Stomach (tissue), 8 donors: ENCODE measurements at regions not wholly inside any gene's neighbourhood (a gene's known extent, or its start where the extent isn't known, plus 50 kb on each side); places are given as distances from the start of the nearest gene placed in this dataset.

ENCODE experiments used
- DNase-seq, 2 donors: peaks; one replicate each; pipeline versions ENCODE4 v3.0.0 to v3.0.0-alpha.2; 2013 to 2019
- H3K27ac ChIP-seq, 5 donors: fragments of 200-600 bp in 4 of 5; sonication (generic) in 4 of 5; one replicate each; pipeline ENCODE4 v1.5.1; 2013 to 2019; ENCODE audit warnings: mild to moderate bottlenecking in 1 of 5, moderate library complexity in 1 of 5
- H3K27me3 ChIP-seq, 3 donors: fragments of 200-600 bp; sonication (generic); one replicate each; pipeline ENCODE4 v1.5.1; 2017 to 2019; ENCODE audit warnings: mixed run types in 1 of 3
- H3K36me3 ChIP-seq, 4 donors: fragments of 200-600 bp; sonication (generic); 1 replicate in 3 of 4; 2 replicates in 1 of 4; pipeline ENCODE4 v1.5.1; 2016 to 2019
- H3K4me1 ChIP-seq, 4 donors: fragments of 200-600 bp; sonication (generic); one replicate each; pipeline ENCODE4 v1.5.1; 2016 to 2019
- H3K4me3 ChIP-seq, 4 donors: fragments of 200-600 bp; sonication (generic) in 3 of 4; one replicate each; pipeline ENCODE4 v1.5.1; 2016 to 2019; ENCODE audit warnings: mild to moderate bottlenecking in 1 of 4
- H3K9me3 ChIP-seq, 4 donors: fragments of 200-600 bp; sonication (generic); one replicate each; pipeline ENCODE4 v1.5.1; 2016 to 2019
- EP300 ChIP-seq: sonication (generic); formaldehyde crosslinking; IDR thresholded peaks from one replicate; pipeline ENCODE4 v1.6.1; 2017; ENCODE audit warnings: antibody characterized with exemption
- POLR2A ChIP-seq, 4 donors: fragments of 450-650 bp; IDR thresholded peaks; one replicate each; pipeline ENCODE4 v1.6.1; 2016; ENCODE audit warnings: antibody characterized with exemption in 4 of 4, control low read depth in 2 of 4, mild to moderate bottlenecking in 1 of 4, moderate library complexity in 1 of 4
- POLR2AphosphoS5 ChIP-seq, 3 donors: sonication (generic); formaldehyde crosslinking; IDR thresholded peaks; one replicate each; pipeline ENCODE4 v1.6.1; 2016; ENCODE audit warnings: antibody characterized with exemption in 3 of 3
- WGBS, 5 donors: extraction: QIAGEN DNeasy Blood & Tissue Kit in 3 of 5; methylation state at CpG; one replicate each; pipeline versions ENCODE4 v1.1.5 to v1.1.7; 2013 to 2018; 5-methylcytosine and 5-hydroxymethylcytosine counted together
- intact Hi-C: fragments of 100-400 bp; cut with DNase I; formaldehyde crosslinking; loops from one replicate; pipeline ENCODE4 v1.15.1; 2023; ENCODE audit warnings: low total_unique reads
- TF ChIP-seq, protein P1 (sequence below), 7 experiments: fragments of 450-650 bp in 4 of 7; fragments of 200-600 bp in 3 of 7; sonication (generic) in 3 of 7; IDR thresholded peaks; one replicate each; pipeline ENCODE4 v1.5.1; 2016 to 2019; ENCODE audit warnings: antibody characterized with exemption in 7 of 7, control low read depth in 2 of 7, mild to moderate bottlenecking in 1 of 7
- donor health status: healthy with polysubstance abuse.
- donor health status: Bipolar disorder and iron deficiency.
- donor health status: healthy.

GRCh38 chr1:55580845-55581332, 365.7 kb upstream of the USP24 start:
- WGBS, 5 donors, result 59 to 81% (median 72%) methylated on average over 3 of the region's 3 CpGs
- Histone ChIP-seq H3K36me3 (no peaks in the 10 kb centered on the region), H3K9me3 (no peaks in the 10 kb centered on the region), H3K4me1 (peaks cover 0 to 13% (median 3%) of the 10 kb centered on the region in 4 donors), H3K4me3 (no peak overlapping the region), H3K27me3 (no peaks in the 10 kb centered on the region), H3K27ac (peak overlapping the region in 4 of 5 donors; percentile 53 to 75 (median 66))
- intact Hi-C loops, result no loop called here
- TF ChIP-seq POLR2A (IDR thresholded peaks at IDR 0.05) (no peak), POLR2AphosphoS5 (IDR thresholded peaks at IDR 0.05) (peak in 2 of 3 donors; percentile 10 to 76)
- no peak for DNase-seq

DNA sequence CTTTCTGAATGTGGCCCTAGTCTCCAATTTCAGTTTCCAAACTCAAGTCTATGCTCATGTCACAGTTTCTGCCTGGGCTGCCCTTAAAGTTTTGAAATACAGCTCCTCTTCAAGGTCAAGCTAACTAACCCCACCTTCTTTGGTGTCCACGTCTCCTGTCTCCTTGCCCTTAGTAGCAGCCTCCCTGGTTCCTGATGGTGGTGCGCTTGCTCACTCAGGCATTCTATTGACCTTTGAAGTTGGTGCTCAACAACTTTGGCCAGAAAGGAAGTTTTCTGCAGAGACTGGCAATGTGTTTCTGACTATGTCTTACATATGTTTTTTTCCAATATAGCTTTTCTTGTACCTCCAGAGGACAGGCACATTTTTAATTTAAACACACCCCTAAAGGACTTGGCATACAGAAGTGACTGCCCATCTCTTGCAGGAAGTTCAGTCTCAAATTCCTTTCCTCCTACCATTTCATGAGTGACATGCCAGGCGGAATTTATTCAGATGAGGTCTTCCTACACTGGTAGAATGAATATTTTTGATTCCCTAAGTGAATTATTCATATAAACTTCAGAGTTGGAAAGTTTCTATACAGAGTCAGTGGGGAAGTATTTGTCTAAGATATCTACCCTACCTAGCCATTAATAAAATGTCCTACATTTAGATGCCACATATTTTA, 364.3 kb upstream of the USP24 start:
- 72 to 83% (median 80%) methylated on average over 3 of the region's 3 CpGs for WGBS, 5 donors
- intact Hi-C loops, result no loop called here
- Histone ChIP-seq H3K4me1 (peaks cover 0 to 8% (median under 1%) of the 10 kb centered on the region in 4 donors), H3K36me3 (no peaks in the 10 kb centered on the region), H3K27me3 (no peaks in the 10 kb centered on the region), H3K4me3 (no peak overlapping the region), H3K9me3 (no peaks in the 10 kb centered on the region), H3K27ac (no peak overlapping the region)
- TF ChIP-seq POLR2AphosphoS5 (IDR thresholded peaks at IDR 0.05) (no peak), EP300 (no peak), POLR2A (IDR thresholded peaks at IDR 0.05) (no peak)
- TF ChIP-seq, protein P1, sequence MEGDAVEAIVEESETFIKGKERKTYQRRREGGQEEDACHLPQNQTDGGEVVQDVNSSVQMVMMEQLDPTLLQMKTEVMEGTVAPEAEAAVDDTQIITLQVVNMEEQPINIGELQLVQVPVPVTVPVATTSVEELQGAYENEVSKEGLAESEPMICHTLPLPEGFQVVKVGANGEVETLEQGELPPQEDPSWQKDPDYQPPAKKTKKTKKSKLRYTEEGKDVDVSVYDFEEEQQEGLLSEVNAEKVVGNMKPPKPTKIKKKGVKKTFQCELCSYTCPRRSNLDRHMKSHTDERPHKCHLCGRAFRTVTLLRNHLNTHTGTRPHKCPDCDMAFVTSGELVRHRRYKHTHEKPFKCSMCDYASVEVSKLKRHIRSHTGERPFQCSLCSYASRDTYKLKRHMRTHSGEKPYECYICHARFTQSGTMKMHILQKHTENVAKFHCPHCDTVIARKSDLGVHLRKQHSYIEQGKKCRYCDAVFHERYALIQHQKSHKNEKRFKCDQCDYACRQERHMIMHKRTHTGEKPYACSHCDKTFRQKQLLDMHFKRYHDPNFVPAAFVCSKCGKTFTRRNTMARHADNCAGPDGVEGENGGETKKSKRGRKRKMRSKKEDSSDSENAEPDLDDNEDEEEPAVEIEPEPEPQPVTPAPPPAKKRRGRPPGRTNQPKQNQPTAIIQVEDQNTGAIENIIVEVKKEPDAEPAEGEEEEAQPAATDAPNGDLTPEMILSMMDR (IDR thresholded peaks at IDR 0.05), result no peak
- no peak for DNase-seq

- no peak overlapping the region for H3K27ac ChIP-seq
- no peak overlapping the region for H3K4me3 ChIP-seq
- H3K36me3 ChIP-seq, result no peaks in the 10 kb centered on the region
These were observed 363.5 kb upstream of the USP24 start for GRCh38 chr1:55578646-55579045.

GRCh38 chr1:55575571-55576279, 360.6 kb upstream of the USP24 start:
- H3K4me1 ChIP-seq, result peaks cover 0 to 8% (median 0%) of the 10 kb centered on the region in 4 donors
- no peaks in the 10 kb centered on the region for H3K9me3 ChIP-seq
- H3K27me3 ChIP-seq, result no peaks in the 10 kb centered on the region
- WGBS, 5 donors, result 76 to 94% (median 86%) methylated on average over 3 to 4 of the region's 4 CpGs
- TF ChIP-seq POLR2AphosphoS5 (IDR thresholded peaks at IDR 0.05), result no peak
- TF ChIP-seq, protein P1 (IDR thresholded peaks at IDR 0.05), result no peak
- no peak for TF ChIP-seq EP300
- TF ChIP-seq POLR2A (IDR thresholded peaks at IDR 0.05), result no peak
- intact Hi-C loops, result no loop called here
- H3K4me3 ChIP-seq, result no peak overlapping the region
- no peak overlapping the region for H3K27ac ChIP-seq
- no peaks in the 10 kb centered on the region for H3K36me3 ChIP-seq
- DNase-seq, result no peak

More at GRCh38 chr1:55578646-55579045, 363.5 kb upstream of the USP24 start:
- no peaks in the 10 kb centered on the region for H3K9me3 ChIP-seq
- intact Hi-C loops, result no loop called here
- TF ChIP-seq POLR2AphosphoS5 (IDR thresholded peaks at IDR 0.05) (no peak), EP300 (no peak), POLR2A (IDR thresholded peaks at IDR 0.05) (no peak)
- TF ChIP-seq, protein P1 (IDR thresholded peaks at IDR 0.05), result no peak
- H3K27me3 ChIP-seq, result no peaks in the 10 kb centered on the region
- WGBS, 5 donors, result 71 to 91% (median 80%) methylated on average over 1 of the region's 1 CpG
- DNase-seq, result no peak
- peaks cover 0 to 8% (median 0%) of the 10 kb centered on the region in 4 donors for H3K4me1 ChIP-seq
